ENCODE measurements at regions not wholly inside any gene's neighbourhood (a gene's known extent, or its start where the extent isn't known, plus 50 kb on each side); places are given as distances from the start of the nearest gene placed in this dataset.
A peak's percentile ranks its signal among the peaks of the same experiment; 100 is the strongest.
"Not testable (repeated sequence)": the region's sequence is repeated elsewhere in the genome, so short reads cannot be mapped to it uniquely, and the experiment has no call there.

- DNase-seq (ENCODE audit: low read depth) = no peak
Observed at GRCh38 chr5:124512952-124513632, 233.3 kb downstream of the ZNF608 start.

DNA sequence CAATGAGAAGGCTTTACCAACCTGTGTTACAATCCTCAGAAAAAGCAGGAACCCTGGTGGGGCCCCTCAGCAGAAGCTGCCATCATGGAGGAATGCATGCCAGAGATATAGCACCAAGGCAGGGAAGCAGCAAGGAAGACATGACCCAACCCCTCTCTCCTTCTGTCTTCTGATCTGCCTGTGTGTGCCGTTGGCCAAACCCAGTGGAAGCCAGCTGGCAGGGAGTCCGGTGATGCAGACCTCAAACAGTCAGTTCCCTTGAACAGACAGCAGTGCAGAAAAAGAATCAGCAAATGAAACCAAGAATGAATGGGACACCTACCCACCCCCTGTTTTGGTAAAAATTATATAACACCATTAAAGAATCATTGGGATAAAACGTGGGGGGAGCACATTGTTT, 234.2 kb downstream of the ZNF608 start:
- no peak for DNase-seq (ENCODE audit: low read depth)

DNA sequence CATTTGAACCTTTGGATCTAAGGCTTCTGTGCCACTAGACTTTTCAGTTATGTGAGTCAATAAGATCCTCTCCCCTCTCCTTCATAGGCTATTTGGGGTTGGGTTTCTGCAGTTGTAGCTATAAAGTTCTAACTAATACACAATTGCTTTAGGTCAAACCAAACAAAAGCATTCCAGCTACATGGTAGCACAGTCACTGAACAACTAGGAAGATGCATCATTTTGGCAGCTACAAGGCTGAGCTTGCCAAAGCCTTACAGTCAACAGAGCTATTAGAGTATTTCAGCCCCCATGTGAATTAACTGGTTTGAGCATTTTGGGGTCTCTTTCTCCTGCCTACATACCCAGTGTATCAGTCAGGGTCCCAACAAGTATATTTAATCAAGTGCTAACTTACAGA, 234.6 kb downstream of the ZNF608 start:
- no peak for DNase-seq (ENCODE audit: low read depth)

GRCh38 chr5:124507688-124508087, 238.8 kb downstream of the ZNF608 start:
- no peak for DNase-seq (ENCODE audit: low read depth)

GRCh38 chr5:124504081-124504916, 242.1 kb downstream of the ZNF608 start:
- no peak for DNase-seq (ENCODE audit: low read depth)

GRCh38 chr5:124502551-124502950, 243.9 kb downstream of the ZNF608 start:
- no peak for DNase-seq (ENCODE audit: low read depth)

GRCh38 chr5:124499818-124500217, 246.6 kb downstream of the ZNF608 start:
- DNase-seq (ENCODE audit: low read depth) = not testable (repeated sequence)

- not testable (repeated sequence) for DNase-seq (ENCODE audit: low read depth)
Observed at GRCh38 chr5:124496968-124497367, 249.5 kb downstream of the ZNF608 start.

DNA sequence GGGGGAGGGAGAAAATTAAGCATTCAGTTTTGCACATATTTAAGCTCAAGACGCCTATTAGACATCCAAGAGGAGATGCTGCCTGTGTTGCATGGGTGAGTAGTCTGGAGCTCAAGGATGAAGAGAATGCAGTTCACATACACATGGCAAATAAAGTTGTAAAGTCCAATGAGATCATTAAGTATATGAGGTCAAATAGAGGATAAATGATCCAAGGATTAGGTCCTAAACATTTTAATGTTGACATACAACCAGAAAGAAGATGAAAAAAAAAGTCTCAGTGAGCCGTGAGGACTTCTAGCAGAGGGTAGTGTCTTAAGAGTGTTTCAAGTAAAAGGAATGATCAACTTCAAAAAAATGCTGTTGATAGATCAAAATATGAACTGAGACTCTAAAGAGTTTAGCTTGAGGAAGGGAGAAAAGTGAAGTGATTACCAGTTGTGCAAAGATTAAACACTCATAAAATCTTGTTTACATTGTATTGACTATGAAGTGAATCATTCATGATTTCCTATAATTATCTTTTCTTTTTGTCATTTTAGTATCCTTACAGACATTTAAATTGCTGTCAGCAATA, 251.8 kb downstream of the ZNF608 start:
- DNase-seq (ENCODE audit: low read depth) = no peak

GRCh38 chr5:124492444-124493224, 253.8 kb downstream of the ZNF608 start:
- no peak for DNase-seq (ENCODE audit: low read depth)

GRCh38 chr5:124490315-124490714, 256.1 kb downstream of the ZNF608 start:
- not testable (repeated sequence) for DNase-seq (ENCODE audit: low read depth)

DNA sequence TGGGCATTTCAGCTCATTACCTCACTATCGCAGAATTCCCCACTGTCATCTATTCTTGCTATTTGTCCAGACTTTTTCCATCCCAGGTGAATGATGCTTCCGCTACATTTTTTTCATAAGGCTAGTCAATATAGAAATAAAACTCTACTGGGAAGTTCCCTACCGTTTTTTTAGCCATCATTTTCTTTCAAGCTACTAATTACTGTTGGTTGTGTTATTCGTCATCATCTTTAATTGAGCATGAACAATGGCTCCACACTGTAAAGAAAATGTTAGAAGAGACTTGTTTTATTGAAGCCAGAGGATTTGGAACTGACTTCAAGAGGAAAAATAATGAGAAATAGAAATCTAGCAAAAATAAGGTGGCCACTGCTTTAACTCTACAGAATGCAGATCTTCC, 265.0 kb downstream of the ZNF608 start:
- DNase-seq (ENCODE audit: low read depth) = no peak

GRCh38 chr5:124480964-124481363, 265.5 kb downstream of the ZNF608 start:
- no peak for DNase-seq (ENCODE audit: low read depth)

- no peak for DNase-seq (ENCODE audit: low read depth)
Observed at GRCh38 chr5:124480022-124480421, 266.4 kb downstream of the ZNF608 start.

GRCh38 chr5:124478264-124478663, 268.2 kb downstream of the ZNF608 start:
- DNase-seq (ENCODE audit: low read depth) = no peak

- DNase-seq (ENCODE audit: low read depth) = no peak
Observed at GRCh38 chr5:124477577-124477976, 268.9 kb downstream of the ZNF608 start.

DNA sequence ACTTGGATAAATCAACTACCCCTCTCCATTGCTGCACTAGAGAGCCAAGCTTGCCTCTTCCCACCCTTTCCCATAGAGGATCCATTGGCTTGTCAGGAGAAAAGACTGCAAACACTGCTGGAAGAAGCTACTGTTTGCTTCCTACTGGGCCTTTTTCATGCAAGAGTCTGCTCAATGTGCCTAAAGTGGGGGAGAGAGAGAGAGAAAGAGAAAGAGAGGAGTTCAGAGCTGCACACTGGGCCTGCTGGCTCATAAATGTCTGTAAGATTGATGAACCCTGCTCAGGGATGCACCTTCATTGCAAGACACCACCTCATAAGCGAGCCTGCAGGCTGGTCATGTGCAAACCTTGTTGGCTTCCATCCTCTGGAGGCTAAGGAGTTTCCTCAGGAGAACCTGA, 269.4 kb downstream of the ZNF608 start:
- DNase-seq (ENCODE audit: low read depth) = no peak

DNA sequence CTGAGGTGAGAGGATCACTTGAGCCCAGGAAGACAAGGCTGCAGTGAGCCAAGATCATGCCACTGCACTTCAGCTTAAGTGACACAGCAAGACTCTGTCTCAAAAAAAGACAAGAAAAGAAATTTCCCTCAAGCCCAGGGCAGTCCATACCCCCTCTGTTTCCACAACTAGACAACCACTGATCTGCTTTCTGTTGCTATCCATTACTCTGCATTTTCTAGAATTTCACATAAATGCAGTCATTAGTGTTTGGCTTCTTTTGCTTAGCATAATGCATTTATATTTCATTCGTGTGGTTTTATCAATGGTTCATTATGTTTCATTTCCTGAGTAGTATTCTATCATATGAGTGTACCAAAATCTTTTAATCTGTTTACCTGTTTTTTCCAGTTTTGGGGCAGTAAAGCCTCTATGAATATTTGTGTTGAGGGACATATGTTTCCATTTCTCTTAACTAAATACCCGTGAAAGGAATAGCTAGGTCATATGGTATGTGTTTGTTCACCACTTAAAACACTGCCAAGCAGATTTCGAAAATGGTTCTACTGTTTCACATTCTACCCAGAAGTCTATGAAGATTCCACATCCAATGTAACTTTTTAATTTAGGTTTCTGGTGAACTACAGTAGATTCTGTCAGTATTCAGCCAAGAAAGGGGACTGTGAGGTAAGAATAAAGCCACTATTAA, 271.8 kb downstream of the ZNF608 start:
- DNase-seq (ENCODE audit: low read depth) = peak; percentile 47

GRCh38 chr5:124468671-124469411, 277.6 kb downstream of the ZNF608 start:
- no peak for DNase-seq (ENCODE audit: low read depth)

GRCh38 chr5:124467745-124468144, 278.7 kb downstream of the ZNF608 start:
- no peak for DNase-seq (ENCODE audit: low read depth)

DNA sequence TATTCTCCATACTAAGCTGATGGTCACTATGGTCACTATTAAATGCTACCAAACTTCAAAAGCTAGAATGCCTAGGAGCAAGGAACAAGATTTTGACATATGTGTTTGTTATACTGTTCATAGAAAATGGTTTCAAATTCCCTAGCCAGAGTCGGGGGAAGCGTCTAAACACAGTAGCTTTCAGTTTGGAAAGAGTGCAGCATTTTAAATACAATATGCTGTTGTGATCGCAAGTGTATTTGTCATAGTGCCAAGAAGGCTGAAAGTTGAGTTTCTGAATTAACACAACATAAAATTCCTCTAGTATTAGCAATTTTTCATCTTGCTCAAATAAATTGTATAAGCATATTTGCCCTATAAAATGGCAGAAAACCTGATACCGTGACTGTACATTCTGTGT, 280.4 kb downstream of the ZNF608 start:
- DNase-seq (ENCODE audit: low read depth) = no peak

Measured in fibroblast of the conjunctiva (primary cell).